SHP77 treated with DMSO at 0.1 percent for 48 hours (cell line): ENCODE measurements at regions not wholly inside any gene's neighbourhood (a gene's known extent, or its start where the extent isn't known, plus 50 kb on each side); places are given as distances from the start of the nearest gene placed in this dataset.
"Not testable (repeated sequence)": the region's sequence is repeated elsewhere in the genome, so short reads cannot be mapped to it uniquely, and the experiment has no call there.

Experiments
- DNase-seq: peaks from one replicate; lab custom pipeline; 2025; lab: John Stamatoyannopoulos, UW

GRCh38 chr13:79607895-79608294 is 126.9 kb downstream of the NDFIP2 start:
- not testable (repeated sequence) for DNase-seq
